HepG2 (cell line): ENCODE measurements at regions not wholly inside any gene's neighbourhood (a gene's known extent, or its start where the extent isn't known, plus 50 kb on each side); places are given as distances from the start of the nearest gene placed in this dataset.

Experiments
- GPN1 ChIP-seq: sonication (generic); formaldehyde crosslinking; IDR thresholded peaks from 2 replicates; pipeline ENCODE4 v1.5.1; 2020; ENCODE audit warnings: missing genetic modification reagents, borderline replicate concordance
- IKZF5 ChIP-seq: IDR thresholded peaks from 2 replicates; pipeline ENCODE4 v1.6.1; 2018; ENCODE audit warnings: missing genetic modification reagents, mild to moderate bottlenecking, missing compliant biosample characterization
- IRF2 ChIP-seq: IDR thresholded peaks from 2 replicates; pipeline ENCODE4 v1.6.1; 2018; ENCODE audit warnings: missing genetic modification reagents, missing compliant biosample characterization
- NAIF1 ChIP-seq: sonication (generic); formaldehyde crosslinking; IDR thresholded peaks from 2 replicates; pipeline ENCODE4 v1.5.0; 2020; ENCODE audit warnings: mild to moderate bottlenecking, missing genetic modification reagents, borderline replicate concordance
- TARDBP ChIP-seq: sonication (generic); formaldehyde crosslinking; IDR thresholded peaks from 2 replicates; pipeline ENCODE4 v1.8.0; 2022; ENCODE audit warnings: mild to moderate bottlenecking, missing genetic modification reagents
- ZBTB34 ChIP-seq: sonication (generic); formaldehyde crosslinking; IDR thresholded peaks from 2 replicates; pipeline ENCODE4 v1.8.0; 2022; ENCODE audit warnings: mild to moderate bottlenecking, missing genetic modification reagents
- ZMYM4 ChIP-seq: sonication (generic); formaldehyde crosslinking; IDR thresholded peaks from 2 replicates; pipeline ENCODE4 v1.8.1; 2023; ENCODE audit warnings: mild to moderate bottlenecking, missing genetic modification reagents
- ZNF317 ChIP-seq: sonication (generic); formaldehyde crosslinking; IDR thresholded peaks from 2 replicates; pipeline ENCODE4 v1.5.0; 2020; ENCODE audit warnings: mild to moderate bottlenecking, missing genetic modification reagents
- ZNF331 ChIP-seq: sonication (generic); formaldehyde crosslinking; IDR thresholded peaks from 2 replicates; pipeline ENCODE4 v1.4.0; 2020; ENCODE audit warnings: missing genetic modification reagents
- ZNF629 ChIP-seq: sonication (generic); formaldehyde crosslinking; conservative IDR thresholded peaks from 2 replicates; pipeline ENCODE4 v1.5.0; 2020; ENCODE audit warnings: missing genetic modification reagents
- ZNF644 ChIP-seq: IDR thresholded peaks from 2 replicates; pipeline ENCODE4 v1.6.1; 2016; ENCODE audit warnings: low read depth
- ZNF703 ChIP-seq: sonication (generic); formaldehyde crosslinking; IDR thresholded peaks from 2 replicates; pipeline ENCODE4 v1.5.1; 2020; ENCODE audit warnings: missing genetic modification reagents, mild to moderate bottlenecking, moderate library complexity, borderline replicate concordance
- ZNF792 ChIP-seq: IDR thresholded peaks from 2 replicates; pipeline ENCODE4 v1.6.1; 2016
- ZSCAN29 ChIP-seq: sonication (generic); formaldehyde crosslinking; conservative IDR thresholded peaks from 2 replicates; pipeline ENCODE4 v1.4.0; 2020; ENCODE audit warnings: mild to moderate bottlenecking, missing genetic modification reagents
- TF ChIP-seq, protein P1 (sequence below): sonication (generic); formaldehyde crosslinking; conservative IDR thresholded peaks from 2 replicates; pipeline ENCODE4 v1.8.0; 2022; ENCODE audit warnings: mild to moderate bottlenecking, moderate library complexity, missing genetic modification reagents
- TF ChIP-seq, protein P2 (sequence below): sonication (generic); formaldehyde crosslinking; IDR thresholded peaks from 2 replicates; pipeline ENCODE4 v1.5.0; 2020; ENCODE audit warnings: mild to moderate bottlenecking, missing genetic modification reagents, moderate library complexity

DNA sequence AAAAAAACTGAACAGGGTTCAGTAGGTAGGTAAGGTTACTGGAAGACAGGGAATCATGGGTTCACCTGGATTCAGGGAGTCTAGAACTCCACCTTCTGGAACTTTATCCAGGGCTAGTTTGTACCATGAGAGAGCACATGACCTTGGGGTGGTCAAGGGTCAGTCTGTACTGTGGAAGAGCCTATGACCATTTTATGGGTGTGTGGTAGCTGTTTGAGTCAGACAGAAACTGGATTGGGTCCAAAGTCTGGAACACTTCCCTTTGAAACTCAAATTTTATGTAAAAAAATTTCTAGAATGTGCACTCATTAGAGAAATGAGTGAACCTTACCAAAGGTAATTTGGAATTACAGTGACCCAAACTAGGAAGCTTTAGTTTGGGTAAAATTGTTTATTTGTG is 486.0 kb upstream of the AGTR1 start (continued):
- TF ChIP-seq, protein P1, sequence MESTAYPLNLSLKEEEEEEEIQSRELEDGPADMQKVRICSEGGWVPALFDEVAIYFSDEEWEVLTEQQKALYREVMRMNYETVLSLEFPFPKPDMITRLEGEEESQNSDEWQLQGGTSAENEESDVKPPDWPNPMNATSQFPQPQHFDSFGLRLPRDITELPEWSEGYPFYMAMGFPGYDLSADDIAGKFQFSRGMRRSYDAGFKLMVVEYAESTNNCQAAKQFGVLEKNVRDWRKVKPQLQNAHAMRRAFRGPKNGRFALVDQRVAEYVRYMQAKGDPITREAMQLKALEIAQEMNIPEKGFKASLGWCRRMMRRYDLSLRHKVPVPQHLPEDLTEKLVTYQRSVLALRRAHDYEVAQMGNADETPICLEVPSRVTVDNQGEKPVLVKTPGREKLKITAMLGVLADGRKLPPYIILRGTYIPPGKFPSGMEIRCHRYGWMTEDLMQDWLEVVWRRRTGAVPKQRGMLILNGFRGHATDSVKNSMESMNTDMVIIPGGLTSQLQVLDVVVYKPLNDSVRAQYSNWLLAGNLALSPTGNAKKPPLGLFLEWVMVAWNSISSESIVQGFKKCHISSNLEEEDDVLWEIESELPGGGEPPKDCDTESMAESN (CRISPR knock-in tag) = no peak
- TF ChIP-seq NAIF1 = no peak
- no peak for TF ChIP-seq IKZF5 (CRISPR knock-in tag)
- TF ChIP-seq, protein P2, sequence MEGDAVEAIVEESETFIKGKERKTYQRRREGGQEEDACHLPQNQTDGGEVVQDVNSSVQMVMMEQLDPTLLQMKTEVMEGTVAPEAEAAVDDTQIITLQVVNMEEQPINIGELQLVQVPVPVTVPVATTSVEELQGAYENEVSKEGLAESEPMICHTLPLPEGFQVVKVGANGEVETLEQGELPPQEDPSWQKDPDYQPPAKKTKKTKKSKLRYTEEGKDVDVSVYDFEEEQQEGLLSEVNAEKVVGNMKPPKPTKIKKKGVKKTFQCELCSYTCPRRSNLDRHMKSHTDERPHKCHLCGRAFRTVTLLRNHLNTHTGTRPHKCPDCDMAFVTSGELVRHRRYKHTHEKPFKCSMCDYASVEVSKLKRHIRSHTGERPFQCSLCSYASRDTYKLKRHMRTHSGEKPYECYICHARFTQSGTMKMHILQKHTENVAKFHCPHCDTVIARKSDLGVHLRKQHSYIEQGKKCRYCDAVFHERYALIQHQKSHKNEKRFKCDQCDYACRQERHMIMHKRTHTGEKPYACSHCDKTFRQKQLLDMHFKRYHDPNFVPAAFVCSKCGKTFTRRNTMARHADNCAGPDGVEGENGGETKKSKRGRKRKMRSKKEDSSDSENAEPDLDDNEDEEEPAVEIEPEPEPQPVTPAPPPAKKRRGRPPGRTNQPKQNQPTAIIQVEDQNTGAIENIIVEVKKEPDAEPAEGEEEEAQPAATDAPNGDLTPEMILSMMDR (CRISPR knock-in tag) = peak; percentile 25
- TF ChIP-seq ZMYM4 = peak; percentile 48; the same call in 1 of the 2 replicates
- no peak for TF ChIP-seq ZNF331 (CRISPR knock-in tag)
- peak; percentile 64 for TF ChIP-seq ZNF644 (CRISPR knock-in tag)
- no peak for TF ChIP-seq GPN1
- no peak for TF ChIP-seq IRF2 (CRISPR knock-in tag)
- 0 out of 2 replicates have a peak, but pooled peaks have one; percentile 9 for TF ChIP-seq ZNF629 (CRISPR knock-in tag)
- TF ChIP-seq ZNF703 (CRISPR knock-in tag) = no peak
- TF ChIP-seq ZSCAN29 (CRISPR knock-in tag) = no peak
- TF ChIP-seq TARDBP (CRISPR knock-in tag) = no peak
- TF ChIP-seq ZNF792 (CRISPR knock-in tag) = no peak
- TF ChIP-seq ZNF317 = peak; percentile 97
- TF ChIP-seq ZBTB34 (CRISPR knock-in tag) = no peak
